HG02870 (cell line): ENCODE measurements at regions not wholly inside any gene's neighbourhood (a gene's known extent, or its start where the extent isn't known, plus 50 kb on each side); places are given as distances from the start of the nearest gene placed in this dataset.
"Not testable (repeated sequence)": the region's sequence is repeated elsewhere in the genome, so short reads cannot be mapped to it uniquely, and the experiment has no call there.

Experiments used
- ATAC-seq: cut with Tn5 transposase; IDR thresholded peaks from one replicate; pipeline ENCODE4 v1.9.1; 2021; ENCODE audit warnings: mild to moderate bottlenecking, moderate library complexity; ENCODE audit not compliant: unreplicated experiment

DNA sequence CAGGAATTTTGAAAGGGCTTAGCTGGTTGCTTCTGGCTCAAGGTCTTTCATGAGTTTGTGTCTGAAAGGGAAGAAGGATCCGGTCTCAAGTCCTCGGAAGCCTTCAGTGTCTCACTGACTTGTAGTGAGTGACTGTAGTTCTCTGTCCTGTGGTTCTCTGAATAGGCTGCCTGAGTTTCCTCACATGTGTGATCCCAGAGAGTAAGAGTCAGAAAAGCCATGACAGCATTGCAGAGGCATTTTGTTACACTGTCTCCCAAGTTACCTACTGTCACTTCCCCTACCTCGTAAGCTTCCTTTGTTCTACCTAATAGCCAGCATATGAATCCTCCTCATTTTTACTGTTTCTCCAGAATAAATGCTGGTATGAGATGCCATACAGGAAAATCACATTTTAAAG, 709.1 kb upstream of the CHAC2 start:
- ATAC-seq, result no peak

DNA sequence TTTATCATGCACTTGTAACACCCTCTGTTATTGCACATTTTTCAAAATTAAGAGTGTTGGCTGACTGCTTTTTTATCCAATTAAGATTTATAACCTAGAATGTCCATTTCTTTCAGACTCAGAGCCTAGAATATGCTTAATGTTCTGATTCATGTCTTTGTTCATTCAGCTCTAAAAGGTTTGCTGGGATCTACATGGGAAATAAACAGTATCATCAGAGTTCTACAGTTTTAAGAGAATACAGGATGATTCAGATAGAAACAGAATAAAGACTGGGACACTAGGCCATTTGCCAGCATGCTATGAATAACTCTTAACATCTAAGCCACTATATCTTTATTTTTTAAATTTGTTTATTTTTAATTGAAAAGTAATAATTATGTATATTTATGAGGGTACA, 713.7 kb upstream of the CHAC2 start:
- ATAC-seq, result no peak

DNA sequence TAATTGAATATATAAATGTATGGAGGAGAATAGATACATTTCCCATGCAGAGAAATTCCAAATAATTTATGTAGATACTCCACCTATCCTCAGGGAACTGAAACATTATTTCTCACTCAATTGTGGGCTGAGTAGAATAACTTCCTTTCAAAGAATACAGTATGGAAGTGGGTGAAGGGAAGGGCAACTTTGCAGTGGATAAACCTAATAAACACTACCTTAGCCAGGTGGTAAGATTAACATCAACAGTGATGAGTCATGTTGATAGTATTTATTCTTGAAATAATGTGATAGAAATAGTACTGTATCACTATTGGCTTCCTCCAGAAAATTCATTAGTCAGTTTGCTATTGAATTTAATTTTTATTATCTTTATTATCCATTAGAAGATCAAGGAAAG, 716.4 kb upstream of the CHAC2 start:
- no peak for ATAC-seq

DNA sequence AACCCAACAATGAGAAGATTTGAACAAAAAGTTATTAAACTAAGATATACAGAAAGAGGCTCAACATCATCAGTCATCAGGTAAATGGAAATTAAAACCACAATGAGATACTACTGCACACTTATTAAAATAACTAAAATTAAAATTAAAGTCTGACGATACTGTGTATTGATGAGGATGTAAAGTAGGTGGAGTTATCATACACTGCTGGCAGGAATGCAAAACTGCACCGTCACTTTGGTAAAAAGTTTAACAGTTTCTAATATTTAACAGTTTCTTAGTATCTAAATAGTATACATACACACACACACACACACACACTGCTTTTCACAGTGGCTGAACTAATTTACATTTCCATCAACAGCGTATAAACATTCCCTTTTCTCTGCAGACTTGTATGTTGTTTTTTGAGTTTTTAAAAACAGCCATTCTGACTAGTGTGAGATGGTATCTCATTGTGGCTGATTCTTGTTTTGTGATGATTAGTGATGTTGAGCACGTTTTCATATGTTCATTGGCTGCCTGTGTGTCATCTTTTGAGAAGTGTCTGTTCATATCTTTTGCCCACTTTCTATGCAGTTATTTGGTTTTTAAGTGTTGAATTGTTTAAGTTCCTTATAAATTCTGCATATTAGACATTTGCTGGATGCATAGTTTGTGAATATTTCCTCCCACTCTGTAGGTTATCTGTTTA, 726.9 kb upstream of the CHAC2 start:
- no peak for ATAC-seq

DNA sequence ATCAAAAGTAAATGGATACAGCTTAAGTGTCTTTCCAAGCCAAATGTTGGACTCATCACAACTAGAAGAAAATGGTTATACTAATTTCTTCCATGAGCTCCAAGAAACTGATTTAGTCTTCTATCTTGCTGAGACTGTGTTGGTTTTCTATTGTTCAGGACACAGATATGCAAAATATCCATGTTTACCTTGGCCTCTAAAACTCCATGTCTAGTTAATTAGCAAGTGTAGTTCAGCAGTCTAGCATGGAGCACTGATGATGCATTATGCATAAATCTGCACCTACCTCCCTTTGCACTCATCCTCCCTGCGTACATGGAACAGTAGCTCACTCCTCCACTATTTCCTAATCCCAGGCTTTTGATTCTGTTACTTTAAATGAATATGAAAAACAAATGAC, 731.4 kb upstream of the CHAC2 start:
- no peak for ATAC-seq

DNA sequence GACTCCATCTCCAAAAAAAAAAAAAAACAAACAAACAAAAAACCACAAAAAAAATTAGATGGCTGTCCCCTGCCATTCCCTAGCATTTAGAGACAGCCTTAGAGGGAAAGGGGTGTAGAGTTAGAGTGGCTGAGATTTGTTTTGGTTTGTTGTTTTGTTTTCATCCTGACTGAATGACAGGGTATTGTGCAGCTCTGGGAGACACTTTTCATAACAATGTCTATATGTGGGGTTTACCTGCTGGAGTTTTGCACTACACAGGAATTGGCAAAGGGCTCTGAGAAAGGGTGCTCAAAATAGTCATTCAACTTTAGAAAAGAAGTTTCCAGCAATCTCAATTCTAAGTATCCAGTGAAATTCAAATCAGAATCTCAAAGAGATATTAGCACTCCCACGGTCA, 732.5 kb upstream of the CHAC2 start:
- no peak for ATAC-seq

DNA sequence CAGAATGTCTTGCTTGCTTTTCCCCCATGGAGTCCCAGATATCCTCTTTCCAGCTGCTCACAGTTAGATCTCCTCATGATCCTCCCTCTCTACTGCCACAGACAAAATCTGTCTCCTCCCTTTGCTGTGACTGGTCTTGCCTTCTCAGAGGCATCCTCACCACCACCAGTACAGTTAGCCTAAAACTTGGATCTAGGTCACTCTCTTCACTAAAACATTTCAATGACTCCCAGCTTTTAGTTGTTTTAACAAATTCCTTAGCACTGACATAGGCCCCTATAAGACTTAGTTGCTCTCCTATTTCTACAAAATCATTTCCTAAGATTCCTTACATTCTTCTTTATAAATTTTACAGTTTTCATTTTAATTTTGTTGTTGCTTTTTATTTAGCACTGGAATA, 734.2 kb upstream of the CHAC2 start:
- ATAC-seq, result no peak

DNA sequence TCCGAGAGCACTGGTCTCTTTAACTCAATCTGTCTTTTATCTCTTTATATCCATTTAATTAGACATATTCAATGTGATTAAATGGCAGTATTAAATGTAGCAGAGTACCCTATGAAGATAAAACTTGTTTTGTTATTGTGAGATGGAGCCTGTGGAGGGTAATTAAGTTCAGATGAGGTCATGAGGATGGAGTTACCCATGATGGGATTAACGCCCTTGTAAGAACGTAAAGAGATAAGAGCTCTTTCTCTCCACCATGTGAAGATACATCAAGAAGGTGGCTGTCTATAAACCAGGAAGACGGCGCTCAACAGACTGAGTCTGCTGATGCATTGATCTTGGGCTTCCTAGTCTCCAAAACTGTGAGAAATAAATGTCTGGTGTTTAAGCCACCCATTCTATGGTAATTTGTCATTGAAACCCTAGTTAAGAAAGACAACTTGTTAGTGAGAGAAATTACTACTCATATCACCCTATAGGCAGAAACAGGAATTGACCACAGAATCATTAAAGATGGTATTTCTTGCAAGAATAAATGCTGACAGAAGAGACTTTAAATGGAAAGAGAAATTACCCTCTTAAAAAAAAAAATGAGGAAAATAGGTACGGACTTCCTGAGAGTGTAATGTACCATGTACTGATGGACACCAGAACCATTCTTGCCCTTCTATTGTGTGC, 738.7 kb upstream of the CHAC2 start:
- no peak for ATAC-seq

DNA sequence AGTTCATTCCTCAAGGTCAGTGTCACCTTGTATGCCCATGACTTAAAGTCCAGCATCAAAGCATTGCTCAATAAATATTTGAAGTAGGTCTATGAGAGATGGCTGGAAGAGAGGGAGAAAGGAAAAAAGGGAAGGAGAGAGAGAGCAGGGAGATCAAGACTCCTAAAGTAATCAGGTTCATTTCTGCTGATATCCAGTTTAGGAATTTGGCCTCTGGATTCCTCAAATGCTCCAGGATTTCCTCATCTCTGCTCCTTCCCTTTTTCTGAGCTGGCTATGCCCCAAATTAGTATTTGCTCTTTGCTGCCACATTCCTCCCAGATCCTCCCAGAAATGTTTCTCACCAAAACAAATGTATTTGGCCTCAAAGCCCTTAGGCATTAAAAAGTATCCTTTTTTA, 739.4 kb upstream of the CHAC2 start:
- no peak for ATAC-seq

DNA sequence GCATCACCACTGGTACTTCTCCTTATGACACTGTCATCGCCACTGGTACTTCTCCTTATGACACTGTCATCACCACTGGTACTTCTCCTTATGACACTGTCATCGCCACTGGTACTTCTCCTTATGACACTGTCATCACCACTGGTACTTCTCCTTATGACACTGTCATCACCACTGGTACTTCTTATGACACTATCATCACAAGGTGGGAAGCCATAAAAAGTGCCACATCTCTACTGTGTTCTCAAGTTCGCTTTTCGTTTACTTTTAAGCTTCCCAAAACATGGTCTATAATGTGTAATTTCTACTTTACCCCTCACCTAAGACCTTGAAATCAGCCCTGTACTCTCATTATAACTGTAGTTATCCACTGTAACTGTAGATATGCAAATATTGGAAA, 745.4 kb upstream of the CHAC2 start:
- ATAC-seq, result not testable (repeated sequence)

DNA sequence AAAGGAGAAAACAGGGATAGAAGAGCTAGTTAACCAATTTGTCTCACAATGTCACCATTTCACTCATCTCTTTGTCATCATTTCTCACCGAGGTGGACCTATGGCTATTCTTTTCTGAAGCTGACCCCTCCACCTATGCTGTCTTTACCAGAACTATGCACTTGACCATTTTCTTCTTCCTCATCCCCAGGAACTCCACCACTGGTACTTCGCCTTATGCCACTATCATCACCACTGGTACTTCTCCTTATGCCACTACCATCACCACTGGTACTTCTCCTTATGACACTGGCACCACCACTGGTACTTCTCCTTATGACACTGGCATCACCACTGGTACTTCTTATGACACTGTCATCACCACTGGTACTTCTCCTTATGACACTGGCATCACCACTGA, 745.8 kb upstream of the CHAC2 start:
- ATAC-seq, result no peak

DNA sequence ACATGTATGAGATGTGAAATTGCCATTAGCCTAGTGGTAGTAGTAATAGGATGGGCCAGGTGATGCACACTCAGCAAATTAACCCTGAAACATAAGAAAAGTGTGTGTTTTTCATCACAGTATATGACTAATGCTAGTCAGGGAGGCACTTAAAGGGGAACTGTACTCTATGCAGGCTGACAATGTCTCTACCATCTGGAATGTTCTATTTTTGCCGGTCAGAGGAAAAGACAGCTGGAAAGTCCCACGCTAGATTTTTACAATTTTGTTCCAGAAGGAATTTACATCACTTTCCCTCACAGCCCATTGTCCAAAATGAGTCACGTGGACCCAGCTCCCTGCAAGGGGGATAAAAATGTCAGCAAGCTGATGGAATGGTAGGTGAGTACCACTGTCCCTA, 746.3 kb upstream of the CHAC2 start:
- ATAC-seq, result no peak

DNA sequence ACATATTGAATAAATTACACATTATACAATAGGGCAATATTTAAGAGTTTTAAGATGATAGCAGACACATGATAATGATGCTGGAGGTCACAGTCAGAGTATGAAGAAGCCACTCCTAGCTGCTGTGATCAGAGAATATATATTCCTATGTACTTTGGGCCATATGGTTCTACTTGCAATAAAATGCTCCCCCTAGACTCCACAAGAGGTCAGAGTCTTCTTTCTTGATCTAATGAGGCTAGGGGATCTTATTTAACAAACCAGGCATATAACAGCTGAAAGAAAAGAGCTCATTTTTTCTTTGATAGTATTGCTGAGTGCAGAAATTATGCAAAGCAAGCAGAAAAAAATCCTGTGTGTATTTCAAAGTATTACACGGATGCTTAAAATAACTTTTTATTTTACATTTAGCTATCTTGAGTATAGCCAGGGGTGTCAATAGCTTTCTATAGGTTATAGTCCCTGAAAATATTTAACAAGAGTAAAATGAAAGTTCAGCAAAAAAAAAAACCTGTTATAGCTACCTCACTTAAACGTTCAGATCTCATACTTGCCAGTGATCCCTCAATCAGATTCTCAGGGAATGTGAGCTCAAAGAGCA, 748.7 kb upstream of the CHAC2 start:
- ATAC-seq, result no peak

DNA sequence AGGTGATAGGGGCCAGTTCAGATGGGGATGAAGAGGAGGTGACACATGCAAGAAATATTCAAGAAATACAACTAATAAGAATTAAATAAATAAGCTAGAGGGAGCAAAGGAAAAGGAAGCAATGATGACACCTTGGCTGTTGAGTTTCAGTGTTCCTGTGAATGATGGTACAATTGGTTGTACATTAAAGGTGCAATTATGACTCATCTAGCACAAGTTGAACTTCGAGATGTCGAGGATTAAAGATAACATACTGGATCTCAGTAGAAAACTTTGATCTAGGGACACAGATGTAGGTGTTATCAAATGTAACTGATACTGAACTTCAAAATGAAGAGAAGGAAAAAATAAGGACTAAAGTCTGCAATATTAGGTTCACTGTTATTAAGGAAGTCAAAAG, 760.6 kb upstream of the CHAC2 start:
- ATAC-seq, result no peak

DNA sequence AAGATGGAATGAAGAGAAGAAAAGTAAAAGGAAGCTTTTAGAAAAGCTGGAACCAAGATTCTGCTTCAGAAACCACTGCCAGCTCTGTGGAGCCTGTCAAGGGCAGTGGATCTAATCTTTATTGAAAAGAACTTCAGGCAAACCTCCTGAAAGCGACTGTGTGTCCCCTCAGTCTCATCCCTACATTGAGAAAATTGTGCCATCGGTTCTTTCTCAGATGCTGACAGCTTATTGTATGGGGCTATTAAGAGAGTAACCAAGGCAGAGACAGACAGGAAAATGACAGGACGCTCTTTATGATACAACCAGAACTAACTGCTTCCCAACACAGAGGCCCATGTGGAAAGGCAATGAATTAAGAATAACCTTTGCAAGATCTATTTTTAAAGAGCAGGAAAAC, 763.2 kb upstream of the CHAC2 start:
- ATAC-seq, result no peak

DNA sequence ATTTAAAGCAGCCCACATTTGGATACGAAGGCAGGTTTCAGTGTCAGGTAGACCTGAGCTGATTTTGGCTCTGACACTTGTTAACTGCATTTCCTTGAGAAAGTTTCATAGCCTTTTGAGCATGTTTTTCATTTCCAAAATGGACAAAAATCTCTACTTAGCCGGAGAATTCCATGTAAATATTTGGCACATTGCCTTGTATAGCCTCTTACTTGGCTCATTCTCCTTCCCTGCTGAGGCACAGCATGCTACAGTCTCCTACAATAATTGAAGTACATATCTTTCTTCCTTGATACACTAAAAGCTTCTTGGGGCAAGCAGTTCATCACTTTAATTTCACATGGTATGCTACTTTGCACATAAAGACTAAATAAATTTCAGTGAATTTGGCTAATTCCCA, 772.2 kb upstream of the CHAC2 start:
- ATAC-seq, result no peak

DNA sequence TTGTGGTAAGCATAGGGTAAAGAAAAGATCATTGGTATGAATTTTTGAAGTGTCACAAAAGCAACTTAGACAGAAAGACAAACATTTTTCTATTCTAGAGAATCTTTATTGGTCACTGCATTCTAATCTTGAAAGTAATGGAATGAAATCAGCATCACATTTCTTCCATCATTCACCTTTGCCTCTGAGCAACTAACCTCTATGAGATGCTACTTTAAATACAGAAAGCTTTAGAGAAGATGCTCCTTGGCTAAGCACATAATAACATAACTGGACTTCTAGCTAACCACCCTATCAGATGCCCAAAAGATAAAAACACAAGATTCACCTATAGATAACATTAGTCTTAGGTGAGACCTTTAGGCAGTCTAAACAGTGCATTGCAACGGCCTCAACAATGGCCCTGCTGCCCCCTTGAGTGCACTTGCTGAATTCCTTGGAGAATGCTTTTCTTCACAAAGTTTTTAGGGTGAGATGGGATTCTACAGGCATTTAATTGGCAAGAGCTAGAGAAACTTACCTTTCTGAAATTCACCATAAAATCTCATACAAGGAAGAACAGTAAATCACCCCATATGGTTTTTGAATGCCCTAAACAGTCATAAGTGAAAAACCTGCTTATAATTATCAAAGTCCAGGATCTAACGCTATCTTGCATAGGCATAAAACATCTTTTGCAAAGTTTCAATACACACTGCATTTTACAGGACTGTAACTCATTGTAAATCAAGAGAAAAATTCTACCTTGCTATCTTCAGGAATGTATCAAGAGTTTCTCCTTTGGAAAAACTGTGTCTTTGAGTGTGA, 791.3 kb upstream of the CHAC2 start:
- ATAC-seq, result no peak

DNA sequence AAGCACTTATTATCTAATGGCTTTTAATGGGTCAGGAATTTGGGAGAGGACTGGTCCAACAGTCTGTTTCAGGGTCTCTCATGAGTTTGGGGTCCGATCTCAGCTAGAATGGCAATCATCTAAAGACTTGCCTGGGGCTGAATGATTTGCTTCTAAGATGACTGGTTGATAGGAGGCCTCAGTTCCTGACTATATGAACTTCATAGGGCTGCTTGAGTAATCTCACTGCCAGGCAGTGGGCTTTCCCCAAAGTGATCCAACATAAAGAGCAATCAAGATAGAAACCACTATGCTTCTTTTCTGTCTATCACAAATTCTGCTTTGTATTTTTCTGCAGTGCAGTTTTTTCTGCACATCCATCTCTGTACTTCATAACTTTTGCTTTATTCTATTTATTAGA, 793.5 kb upstream of the CHAC2 start:
- ATAC-seq, result no peak

DNA sequence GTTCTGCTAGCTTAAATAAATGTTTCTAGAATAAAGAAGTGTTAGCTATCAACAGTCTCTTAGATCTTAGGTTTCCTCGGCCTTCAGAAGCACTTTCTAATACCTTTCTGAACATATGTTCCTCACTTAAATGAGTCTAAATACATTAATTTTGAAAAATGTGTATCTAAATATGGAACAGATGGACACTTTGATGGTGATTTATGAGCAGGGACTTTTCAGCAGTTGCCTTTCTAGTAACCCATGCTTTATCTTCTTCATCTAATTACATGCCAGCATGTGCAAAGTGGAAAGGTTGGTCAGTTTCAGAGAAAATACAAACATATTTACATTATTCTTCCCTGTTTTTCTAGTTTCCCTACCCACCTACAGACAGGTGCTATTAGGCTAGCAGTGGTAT, 797.0 kb upstream of the CHAC2 start:
- ATAC-seq, result no peak

DNA sequence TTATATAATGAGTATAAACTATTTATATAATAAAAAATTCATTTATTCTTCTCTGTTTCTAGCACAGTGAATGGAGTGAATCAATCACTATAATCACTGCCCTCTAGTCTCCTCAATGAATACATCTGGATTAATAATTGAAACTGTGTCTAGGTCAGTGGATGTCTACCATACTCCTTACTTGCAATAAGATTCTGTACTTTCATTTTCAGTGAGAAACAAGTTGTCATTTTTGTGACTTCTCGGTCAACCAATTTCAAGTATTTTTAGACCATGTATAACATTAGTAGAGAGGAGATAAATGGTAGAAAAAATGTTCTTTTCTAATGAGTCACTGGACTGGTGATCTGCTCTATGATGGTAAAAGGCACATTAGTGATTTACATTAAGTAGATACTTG, 799.6 kb upstream of the CHAC2 start:
- ATAC-seq, result no peak

DNA sequence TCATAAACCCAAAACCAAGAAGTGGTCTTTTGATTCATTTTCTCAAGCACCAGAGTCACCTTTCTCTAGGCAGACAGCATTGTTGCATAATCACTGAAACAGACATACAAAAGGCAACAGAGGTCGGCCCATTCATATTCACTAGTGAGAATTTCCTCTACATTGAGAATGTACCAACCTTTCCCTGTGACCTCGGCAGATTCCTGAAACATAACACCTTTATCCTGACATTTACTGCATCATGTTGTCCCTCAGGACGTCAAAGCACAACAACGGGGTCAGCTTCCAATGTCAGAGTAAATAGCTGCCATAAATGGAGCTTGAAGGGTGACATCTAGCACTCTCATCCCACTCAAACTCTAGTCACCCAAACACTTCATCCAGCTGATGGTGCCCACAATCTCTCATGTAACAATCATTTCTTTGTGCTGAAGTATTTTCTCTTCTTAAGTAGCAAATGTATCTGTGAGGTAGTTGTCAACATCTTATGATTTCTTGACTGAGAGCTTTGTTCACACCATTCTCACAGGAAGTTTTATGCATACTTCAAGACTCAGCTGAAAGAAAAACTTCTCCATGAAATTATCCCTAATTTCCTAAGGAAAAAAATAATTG, 802.6 kb upstream of the CHAC2 start:
- ATAC-seq, result no peak
